Subcutaneous abdominal adipose tissue (tissue), 5 donors: ENCODE measurements at regions not wholly inside any gene's neighbourhood (a gene's known extent, or its start where the extent isn't known, plus 50 kb on each side); places are given as distances from the start of the nearest gene placed in this dataset.

ENCODE experiments used
- H3K27ac ChIP-seq: one replicate; pipeline ENCODE4 v1.7.0; 2013; ENCODE audit warnings: low read depth, mild to moderate bottlenecking, inconsistent platforms, low read length, moderate library complexity
- H3K27me3 ChIP-seq, 5 donors: one replicate each; pipeline ENCODE4 v1.7.0; 2013; ENCODE audit warnings: low read length in 5 of 5, inconsistent platforms in 1 of 5; ENCODE audit not compliant: control insufficient read depth in 5 of 5, insufficient read depth in 4 of 5
- H3K36me3 ChIP-seq, 5 donors: one replicate each; pipeline ENCODE4 v1.7.0; 2013; ENCODE audit warnings: low read length in 5 of 5; ENCODE audit not compliant: control insufficient read depth in 5 of 5, insufficient read depth in 5 of 5
- H3K4me1 ChIP-seq, 5 donors: one replicate each; pipeline ENCODE4 v1.7.0; 2013; ENCODE audit warnings: low read length in 5 of 5, mild to moderate bottlenecking in 3 of 5, moderate library complexity in 1 of 5; ENCODE audit not compliant: control insufficient read depth in 5 of 5, insufficient read depth in 5 of 5
- H3K4me3 ChIP-seq, 5 donors: one replicate each; pipeline ENCODE4 v1.7.0; 2013; ENCODE audit warnings: low read length in 5 of 5, low read depth in 1 of 5
- H3K9ac ChIP-seq, 5 donors: one replicate each; pipeline ENCODE4 v1.7.0; 2013; ENCODE audit warnings: low read length in 5 of 5, mild to moderate bottlenecking in 4 of 5, moderate library complexity in 3 of 5
- H3K9me3 ChIP-seq, 5 donors: one replicate each; pipeline ENCODE4 v1.7.0; 2013; ENCODE audit warnings: low read length in 5 of 5; ENCODE audit not compliant: control insufficient read depth in 5 of 5
- donor health status: healthy.
- donor health status: healthy.
- donor health status: healthy.
- donor health status: healthy.
- donor health status: healthy.

DNA sequence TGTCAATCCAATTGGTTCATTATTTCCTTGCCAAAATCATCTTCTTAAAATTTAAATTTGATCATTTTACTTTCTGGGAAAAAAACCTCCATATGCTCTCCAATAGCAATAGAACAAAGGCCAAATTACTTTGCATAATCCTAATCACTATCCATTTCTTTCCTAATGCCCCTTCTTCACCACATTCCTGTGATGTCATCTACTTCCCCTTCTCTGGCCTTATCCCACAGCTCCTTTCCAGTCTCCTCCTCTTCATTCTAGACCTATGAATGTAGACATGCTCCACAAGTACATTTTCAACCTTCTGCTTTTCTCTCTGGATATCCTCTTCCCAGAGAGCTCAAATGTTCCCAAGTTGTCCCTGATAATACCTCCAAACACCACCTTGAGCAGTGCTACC lies 216.6 kb downstream of the MRPL39 start:
- Histone ChIP-seq H3K27me3 (no peaks in the 10 kb centered on the region), H3K27ac (no peak overlapping the region), H3K4me1 (no peaks in the 10 kb centered on the region), H3K4me3 (no peak overlapping the region), H3K9me3 (no peaks in the 10 kb centered on the region), H3K9ac (no peak overlapping the region), H3K36me3 (no peaks in the 10 kb centered on the region)

DNA sequence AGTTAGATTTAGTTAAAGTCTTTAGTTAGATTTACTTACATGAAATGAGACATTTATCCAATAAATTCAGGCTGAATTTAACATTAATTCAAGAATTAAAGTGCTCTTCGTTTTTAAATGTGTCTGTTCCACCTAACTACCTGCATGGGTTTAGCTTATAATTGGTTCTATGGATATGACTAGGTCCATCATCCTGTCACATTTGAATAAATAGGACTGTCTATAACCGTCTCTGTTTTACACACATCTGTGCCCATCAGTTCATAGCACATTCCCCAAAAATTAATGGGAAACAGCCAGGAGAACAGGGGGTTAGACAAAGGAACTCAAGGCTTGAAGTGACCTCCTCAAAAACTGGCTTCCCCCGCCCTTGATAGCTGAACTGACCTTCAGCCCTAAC lies 219.6 kb downstream of the MRPL39 start:
- H3K4me1 ChIP-seq = peaks cover 0 to 1% (median 0%) of the 10 kb centered on the region in 5 donors
- no peak overlapping the region for H3K27ac ChIP-seq
- no peaks in the 10 kb centered on the region for H3K36me3 ChIP-seq
- H3K9me3 ChIP-seq = no peaks in the 10 kb centered on the region
- no peak overlapping the region for H3K9ac ChIP-seq
- no peaks in the 10 kb centered on the region for H3K27me3 ChIP-seq
- no peak overlapping the region for H3K4me3 ChIP-seq

DNA sequence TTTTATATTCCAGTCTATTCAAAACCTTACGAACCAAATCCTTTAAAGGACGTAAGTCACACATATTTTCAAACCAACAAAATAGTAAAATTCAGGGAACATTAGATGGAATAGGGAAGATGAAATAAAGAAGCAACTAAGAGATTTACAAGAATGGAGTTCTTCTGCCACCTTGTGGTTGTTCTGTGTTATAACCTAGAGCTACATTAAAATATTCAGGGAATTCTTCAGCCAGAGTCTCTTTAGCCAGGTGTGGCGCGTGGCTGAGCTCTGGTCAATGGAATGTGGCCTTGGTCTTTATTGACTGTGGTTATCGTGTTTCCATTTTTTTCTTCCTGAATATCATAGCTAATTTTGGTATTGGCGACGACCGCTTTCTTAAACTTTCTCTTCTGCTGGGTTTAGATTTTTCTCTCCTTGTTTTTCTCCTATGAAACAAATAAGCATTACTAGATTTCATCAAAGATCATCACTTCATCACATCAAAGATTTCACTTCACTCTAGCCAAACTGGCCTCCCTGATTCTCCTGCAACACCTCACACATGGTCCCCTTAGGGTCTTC lies 221.3 kb downstream of the MRPL39 start:
- no peaks in the 10 kb centered on the region for H3K9me3 ChIP-seq
- no peak overlapping the region for H3K4me3 ChIP-seq
- H3K27me3 ChIP-seq = no peaks in the 10 kb centered on the region
- H3K27ac ChIP-seq = no peak overlapping the region
- peaks cover 0 to 12% (median 0%) of the 10 kb centered on the region in 5 donors for H3K4me1 ChIP-seq
- no peak overlapping the region for H3K9ac ChIP-seq
- H3K36me3 ChIP-seq = no peaks in the 10 kb centered on the region

DNA sequence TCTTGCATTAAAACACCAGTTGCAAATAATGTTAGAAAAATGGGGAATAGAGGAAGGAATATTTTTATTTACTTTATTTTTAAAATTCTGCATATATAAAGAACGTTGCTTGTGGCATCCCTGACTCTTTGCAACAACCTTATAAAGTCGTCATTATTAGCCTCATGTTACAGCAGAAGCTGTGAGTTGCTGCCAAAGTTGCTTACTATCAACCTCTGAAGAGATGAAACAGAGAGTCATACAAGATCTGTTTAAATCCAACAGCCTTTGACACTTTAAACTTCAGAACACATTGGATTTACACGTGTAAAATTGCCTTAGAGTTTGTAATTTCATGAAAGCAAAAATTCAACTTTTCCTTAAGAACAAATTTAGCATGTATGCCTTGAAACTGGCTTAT lies 221.9 kb downstream of the MRPL39 start:
- Histone ChIP-seq H3K9ac (no peak overlapping the region), H3K36me3 (no peaks in the 10 kb centered on the region), H3K27me3 (no peaks in the 10 kb centered on the region), H3K27ac (no peak overlapping the region), H3K4me1 (peaks cover 0 to 12% (median 0%) of the 10 kb centered on the region in 5 donors), H3K9me3 (no peaks in the 10 kb centered on the region), H3K4me3 (no peak overlapping the region)

GRCh38 chr21:25384782-25385181 lies 222.5 kb downstream of the MRPL39 start:
- H3K9me3 ChIP-seq = no peaks in the 10 kb centered on the region
- no peaks in the 10 kb centered on the region for H3K36me3 ChIP-seq
- no peak overlapping the region for H3K4me3 ChIP-seq
- H3K4me1 ChIP-seq = peaks cover 0 to 12% (median 0%) of the 10 kb centered on the region in 5 donors
- no peaks in the 10 kb centered on the region for H3K27me3 ChIP-seq
- H3K27ac ChIP-seq = no peak overlapping the region
- no peak overlapping the region for H3K9ac ChIP-seq

GRCh38 chr21:25383545-25383944 lies 223.7 kb downstream of the MRPL39 start:
- Histone ChIP-seq H3K36me3 (no peaks in the 10 kb centered on the region), H3K9me3 (no peaks in the 10 kb centered on the region), H3K9ac (no peak overlapping the region), H3K4me3 (no peak overlapping the region), H3K27me3 (no peaks in the 10 kb centered on the region), H3K27ac (no peak overlapping the region), H3K4me1 (peaks cover 0 to 12% (median 0%) of the 10 kb centered on the region in 5 donors)

DNA sequence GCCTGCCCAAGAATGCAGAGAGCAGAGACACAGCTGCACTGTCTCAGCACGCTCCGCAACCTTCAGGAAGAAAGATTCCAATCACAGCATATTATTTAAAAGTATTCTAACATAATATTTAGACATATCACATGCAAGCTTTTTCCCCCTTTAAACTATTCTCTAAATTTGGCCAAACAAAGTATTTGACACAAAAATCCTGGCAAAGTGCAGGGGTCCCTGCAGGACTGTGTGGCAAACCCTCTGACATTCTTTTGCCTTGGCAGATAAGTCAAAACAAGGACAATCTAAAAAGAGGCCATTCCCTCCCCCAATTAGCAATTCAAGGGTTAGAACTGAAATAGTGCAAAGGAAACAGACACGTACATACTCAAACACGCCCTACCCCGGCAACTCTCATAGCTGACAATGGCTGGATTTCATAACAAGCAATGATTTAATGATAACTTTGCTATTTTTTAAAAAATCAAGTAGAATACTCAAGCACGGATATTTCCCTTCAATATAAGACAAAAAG lies 225.3 kb downstream of the MRPL39 start:
- Histone ChIP-seq H3K4me1 (peaks cover 0 to 12% (median 0%) of the 10 kb centered on the region in 5 donors), H3K9ac (no peak overlapping the region), H3K9me3 (peaks cover 0 to 2% (median 0%) of the 10 kb centered on the region in 5 donors), H3K27ac (no peak overlapping the region), H3K27me3 (no peaks in the 10 kb centered on the region), H3K4me3 (no peak overlapping the region), H3K36me3 (no peaks in the 10 kb centered on the region)

GRCh38 chr21:25375675-25376074 lies 231.6 kb downstream of the MRPL39 start:
- Histone ChIP-seq H3K9ac (no peak overlapping the region), H3K36me3 (no peaks in the 10 kb centered on the region), H3K27me3 (no peaks in the 10 kb centered on the region), H3K9me3 (peaks cover 0 to 2% (median 0%) of the 10 kb centered on the region in 5 donors), H3K4me1 (no peaks in the 10 kb centered on the region), H3K4me3 (no peak overlapping the region), H3K27ac (no peak overlapping the region)

GRCh38 chr21:25373126-25374082 lies 233.9 kb downstream of the MRPL39 start:
- H3K27ac ChIP-seq = no peak overlapping the region
- H3K4me1 ChIP-seq = no peaks in the 10 kb centered on the region
- H3K36me3 ChIP-seq = no peaks in the 10 kb centered on the region
- no peaks in the 10 kb centered on the region for H3K27me3 ChIP-seq
- H3K9me3 ChIP-seq = peaks cover 0 to 2% (median 0%) of the 10 kb centered on the region in 5 donors
- H3K9ac ChIP-seq = no peak overlapping the region
- no peak overlapping the region for H3K4me3 ChIP-seq

GRCh38 chr21:25371841-25372425 lies 235.3 kb downstream of the MRPL39 start:
- no peaks in the 10 kb centered on the region for H3K36me3 ChIP-seq
- H3K27me3 ChIP-seq = no peaks in the 10 kb centered on the region
- H3K4me3 ChIP-seq = no peak overlapping the region
- H3K27ac ChIP-seq = no peak overlapping the region
- no peaks in the 10 kb centered on the region for H3K4me1 ChIP-seq
- H3K9ac ChIP-seq = no peak overlapping the region
- H3K9me3 ChIP-seq = no peaks in the 10 kb centered on the region
